SK-N-DZ (cell line): ENCODE measurements at regions not wholly inside any gene's neighbourhood (a gene's known extent, or its start where the extent isn't known, plus 50 kb on each side); places are given as distances from the start of the nearest gene placed in this dataset.
"Not testable (repeated sequence)": the region's sequence is repeated elsewhere in the genome, so short reads cannot be mapped to it uniquely, and the experiment has no call there.

ENCODE experiments used
- DNase-seq: peaks from one replicate; pipeline ENCODE4 v3.0.0-alpha.2; 2015; ENCODE audit warnings: low spot score

DNA sequence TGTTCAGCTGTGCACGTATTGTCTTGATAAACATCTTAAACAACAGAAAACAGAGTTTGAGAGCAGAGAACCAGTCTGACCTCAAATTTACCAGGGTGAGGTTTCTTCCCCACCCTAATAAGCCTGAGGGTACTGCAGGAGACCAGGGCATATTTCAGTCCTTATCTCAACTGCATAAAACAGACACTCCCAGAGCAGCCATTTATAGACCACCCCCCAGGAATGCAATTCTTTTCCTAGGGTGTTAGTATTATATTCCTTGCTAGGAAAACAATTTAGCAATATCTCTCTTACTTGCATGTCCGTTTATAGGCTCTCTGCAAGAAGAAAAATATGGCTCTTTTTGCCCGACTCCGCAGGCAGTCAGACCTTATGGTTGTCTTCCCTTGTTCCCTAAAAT lies 747.2 kb downstream of the TTLL7 start:
- not testable (repeated sequence) for DNase-seq

DNA sequence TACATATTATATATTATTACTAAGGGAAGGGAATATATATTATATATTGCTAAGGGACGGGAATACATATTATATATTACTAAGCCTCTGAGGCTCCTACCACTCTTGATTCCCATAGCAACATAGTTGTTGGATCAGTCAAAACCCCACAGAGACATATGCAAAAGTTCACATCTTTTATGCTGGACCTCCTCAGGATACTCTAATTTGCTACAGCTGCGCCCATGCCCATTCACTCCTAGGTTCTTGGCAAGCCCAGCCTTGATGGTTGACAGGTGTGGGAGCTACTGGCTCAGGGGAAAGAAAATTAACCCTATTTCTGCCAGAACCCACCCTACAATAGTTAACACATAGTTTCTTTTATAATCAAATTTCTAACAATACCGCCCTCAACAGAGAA lies 752.2 kb downstream of the TTLL7 start:
- not testable (repeated sequence) for DNase-seq

GRCh38 chr1:83244832-83245231 lies 754.1 kb downstream of the TTLL7 start:
- DNase-seq = not testable (repeated sequence)

GRCh38 chr1:83239568-83239967 lies 759.4 kb downstream of the TTLL7 start:
- DNase-seq = not testable (repeated sequence)

DNA sequence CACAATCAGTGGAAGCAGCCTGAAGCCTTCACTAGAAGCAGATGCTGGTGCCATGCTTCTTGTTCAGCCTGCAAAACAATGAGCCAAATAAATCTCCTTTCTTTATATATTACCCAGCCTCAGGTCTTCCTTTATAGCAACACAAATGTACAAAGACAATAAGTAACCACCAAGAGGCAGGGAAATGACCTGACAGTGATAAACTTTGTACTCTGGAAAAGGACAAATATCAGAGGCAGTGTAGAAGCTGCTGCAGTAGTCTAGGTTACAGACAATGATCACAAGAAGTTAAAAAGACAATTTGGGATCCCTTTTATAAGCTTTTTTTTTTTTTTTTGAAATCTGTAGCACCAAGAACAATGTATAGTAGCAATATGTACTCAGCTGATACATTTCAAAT lies 760.3 kb downstream of the TTLL7 start:
- not testable (repeated sequence) for DNase-seq

DNA sequence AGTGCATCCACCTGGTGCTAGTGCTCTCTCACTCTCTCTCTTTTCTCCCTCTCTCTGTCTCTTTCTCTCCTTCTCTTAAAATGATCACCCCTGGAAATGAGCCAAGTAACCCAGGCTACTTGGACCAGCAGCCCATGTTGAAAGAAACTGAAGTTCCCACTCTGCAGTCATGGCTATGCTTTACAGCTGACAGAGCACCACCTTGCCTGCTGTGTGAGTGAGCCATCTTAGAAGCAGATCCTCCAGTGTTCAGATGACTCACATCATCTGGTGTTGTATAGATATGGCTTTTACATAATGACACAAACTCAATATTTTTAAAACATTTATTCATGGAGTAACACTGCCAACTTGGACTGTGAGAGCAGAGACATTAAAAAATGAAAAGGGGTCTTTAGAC lies 779.1 kb downstream of the TTLL7 start:
- not testable (repeated sequence) for DNase-seq

- not testable (repeated sequence) for DNase-seq
Measured at GRCh38 chr1:83218036-83218716, 780.8 kb downstream of the TTLL7 start.

DNA sequence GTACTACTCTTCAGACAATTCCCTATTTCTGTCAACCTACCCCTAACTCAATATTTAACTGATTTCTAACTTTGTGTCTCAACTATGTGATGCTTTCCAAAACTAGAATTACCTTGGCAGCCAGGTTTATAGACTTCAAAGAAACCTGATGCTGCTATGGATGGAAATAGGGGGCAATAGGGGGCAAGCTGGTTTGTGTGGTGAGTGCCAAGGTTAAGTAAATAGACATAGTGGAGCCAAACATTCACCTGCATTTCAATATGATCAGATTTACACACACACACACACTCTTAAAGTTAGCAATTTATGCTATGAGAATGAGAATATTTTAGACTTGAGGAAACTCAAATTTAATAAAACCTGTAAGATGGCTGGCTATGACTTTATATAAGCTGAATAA lies 784.6 kb downstream of the TTLL7 start:
- not testable (repeated sequence) for DNase-seq

DNA sequence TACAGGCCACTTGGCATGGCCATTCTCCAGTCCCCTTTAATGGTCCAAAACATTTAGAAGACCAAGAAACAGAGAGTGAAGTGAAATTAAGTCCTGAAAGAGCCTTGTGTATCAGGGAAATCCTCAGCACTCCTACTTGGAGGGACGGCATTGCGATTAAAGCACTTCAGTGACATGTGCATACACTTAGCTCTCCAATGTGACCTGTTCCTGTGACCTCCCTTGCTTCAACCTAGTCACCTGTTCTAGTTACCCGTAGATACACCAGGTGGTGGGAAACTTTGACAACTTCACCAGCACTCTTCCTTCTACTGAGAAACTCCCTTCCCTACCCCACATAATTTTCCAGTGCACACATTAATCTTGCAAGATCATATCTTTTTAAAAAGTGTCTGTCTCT lies 785.3 kb downstream of the TTLL7 start:
- DNase-seq = not testable (repeated sequence)

GRCh38 chr1:83212033-83212432 lies 786.9 kb downstream of the TTLL7 start:
- not testable (repeated sequence) for DNase-seq

GRCh38 chr1:83208540-83208939 lies 790.4 kb downstream of the TTLL7 start:
- not testable (repeated sequence) for DNase-seq

DNA sequence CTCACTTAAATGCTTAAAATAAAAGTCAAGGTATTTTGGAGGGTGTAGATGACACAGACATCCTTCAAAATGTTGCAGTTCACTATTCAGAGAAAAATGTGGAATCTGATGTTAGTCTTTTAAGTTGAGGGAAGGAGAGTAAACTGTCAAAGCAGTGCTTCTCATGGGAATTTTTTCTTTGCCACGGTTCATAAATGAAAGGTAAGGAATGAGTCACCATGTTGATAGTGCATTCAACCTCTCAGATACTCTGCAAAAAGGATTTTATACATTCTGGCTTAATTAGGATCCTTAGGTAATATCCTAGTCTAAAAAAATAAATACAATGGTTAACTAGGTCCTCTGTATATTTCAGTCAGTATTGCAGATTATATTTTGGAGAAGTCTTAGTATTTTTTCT lies 804.3 kb downstream of the TTLL7 start:
- not testable (repeated sequence) for DNase-seq

DNA sequence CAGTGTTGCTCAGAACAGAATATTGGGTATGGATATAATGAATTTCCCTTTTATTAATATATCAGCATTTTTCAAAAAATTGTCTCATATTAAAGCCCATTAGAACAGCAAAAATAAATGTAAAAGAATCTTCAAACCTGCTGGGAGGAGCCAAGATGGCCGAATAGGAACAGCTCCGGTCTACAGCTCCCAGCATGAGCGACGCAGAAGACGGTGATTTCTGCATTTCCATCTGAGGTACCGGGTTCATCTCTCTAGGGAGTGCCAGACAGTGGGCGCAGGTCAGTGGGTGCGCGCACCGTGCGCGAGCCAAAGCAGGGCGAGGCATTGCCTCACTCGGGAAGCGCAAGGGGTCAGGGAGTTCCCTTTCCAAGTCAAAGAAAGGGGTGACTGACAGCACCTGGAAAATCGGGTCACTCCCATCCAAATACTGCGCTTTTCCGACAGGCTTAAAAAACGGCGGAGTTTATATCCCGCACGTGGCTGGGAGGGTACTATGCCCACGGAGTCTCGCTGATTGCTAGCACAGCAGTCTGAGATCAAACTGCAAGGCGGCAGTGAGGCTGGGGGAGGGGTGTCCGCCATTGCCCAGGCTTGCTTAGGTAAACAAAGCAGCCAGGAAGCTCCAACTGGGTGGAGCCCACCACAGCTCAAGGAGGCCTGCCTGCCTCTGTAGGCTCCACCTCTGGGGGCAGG lies 816.8 kb downstream of the TTLL7 start:
- not testable (repeated sequence) for DNase-seq

GRCh38 chr1:83180621-83181020 lies 818.3 kb downstream of the TTLL7 start:
- not testable (repeated sequence) for DNase-seq

- DNase-seq = not testable (repeated sequence)
Measured at GRCh38 chr1:83167634-83168033, 831.3 kb downstream of the TTLL7 start.

DNA sequence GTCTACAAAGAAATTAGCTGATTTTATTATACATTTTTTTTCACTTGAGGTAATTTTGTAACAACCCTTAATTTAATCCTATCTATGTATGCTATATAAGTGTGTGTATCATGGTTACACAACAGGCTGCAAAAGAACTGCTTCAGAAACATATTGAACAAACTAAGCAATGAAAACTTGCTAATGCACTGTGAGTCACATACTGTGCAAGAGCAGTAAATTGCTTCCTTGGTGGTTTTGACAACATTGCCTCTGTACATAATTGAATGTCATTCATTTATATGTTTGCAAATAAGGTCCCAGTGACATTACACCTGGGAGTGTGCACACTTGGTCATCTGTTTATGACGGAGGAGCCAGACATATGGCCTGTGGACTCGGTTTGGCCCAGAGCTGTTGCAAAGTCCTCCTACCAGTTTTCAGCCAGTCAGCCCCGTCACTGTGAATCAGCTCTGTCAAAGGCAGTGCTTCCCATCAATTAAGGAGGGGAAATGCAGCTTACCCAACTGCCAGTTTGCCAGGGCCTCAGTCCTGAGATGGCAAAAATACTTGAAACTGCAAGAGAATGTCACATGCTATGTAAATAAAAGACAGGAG lies 835.0 kb downstream of the TTLL7 start:
- not testable (repeated sequence) for DNase-seq

DNA sequence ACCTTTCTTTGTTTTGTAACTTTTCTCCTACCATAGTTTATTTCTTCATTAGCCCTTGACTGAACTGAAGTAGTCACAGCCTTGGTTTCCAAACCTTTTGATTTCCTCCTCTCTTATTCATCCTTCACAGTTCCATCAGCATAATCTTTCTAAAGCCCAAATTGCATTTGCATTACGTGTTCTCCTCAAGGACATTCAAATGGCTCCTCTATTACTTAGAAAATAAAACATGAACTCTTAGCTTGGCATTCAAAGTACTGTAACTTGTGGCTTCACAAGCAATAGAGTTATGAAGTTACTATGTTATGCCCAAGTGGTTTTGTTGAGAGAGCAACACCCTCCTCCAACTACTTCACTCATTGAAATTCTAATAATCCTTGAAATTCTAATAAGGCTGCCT lies 840.0 kb downstream of the TTLL7 start:
- not testable (repeated sequence) for DNase-seq

DNA sequence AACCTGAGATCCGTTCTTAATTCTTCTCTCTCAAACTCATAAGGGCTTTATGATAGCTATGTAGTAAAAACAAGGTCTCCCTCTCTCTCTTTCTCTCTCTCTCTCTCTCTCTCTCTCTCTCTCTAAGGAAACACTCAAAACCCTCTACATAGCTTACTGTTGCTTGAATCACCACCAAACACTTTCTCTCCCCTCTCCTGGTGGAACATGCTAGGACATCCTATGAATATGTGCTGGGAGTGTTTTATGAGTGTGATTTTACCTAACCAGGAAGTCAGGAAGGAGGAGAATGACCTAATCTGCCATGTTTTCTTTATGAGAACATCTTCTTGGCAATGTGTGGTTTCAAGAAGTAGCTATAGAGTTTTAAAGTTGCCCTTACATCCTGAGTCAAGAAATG lies 844.6 kb downstream of the TTLL7 start:
- not testable (repeated sequence) for DNase-seq

DNA sequence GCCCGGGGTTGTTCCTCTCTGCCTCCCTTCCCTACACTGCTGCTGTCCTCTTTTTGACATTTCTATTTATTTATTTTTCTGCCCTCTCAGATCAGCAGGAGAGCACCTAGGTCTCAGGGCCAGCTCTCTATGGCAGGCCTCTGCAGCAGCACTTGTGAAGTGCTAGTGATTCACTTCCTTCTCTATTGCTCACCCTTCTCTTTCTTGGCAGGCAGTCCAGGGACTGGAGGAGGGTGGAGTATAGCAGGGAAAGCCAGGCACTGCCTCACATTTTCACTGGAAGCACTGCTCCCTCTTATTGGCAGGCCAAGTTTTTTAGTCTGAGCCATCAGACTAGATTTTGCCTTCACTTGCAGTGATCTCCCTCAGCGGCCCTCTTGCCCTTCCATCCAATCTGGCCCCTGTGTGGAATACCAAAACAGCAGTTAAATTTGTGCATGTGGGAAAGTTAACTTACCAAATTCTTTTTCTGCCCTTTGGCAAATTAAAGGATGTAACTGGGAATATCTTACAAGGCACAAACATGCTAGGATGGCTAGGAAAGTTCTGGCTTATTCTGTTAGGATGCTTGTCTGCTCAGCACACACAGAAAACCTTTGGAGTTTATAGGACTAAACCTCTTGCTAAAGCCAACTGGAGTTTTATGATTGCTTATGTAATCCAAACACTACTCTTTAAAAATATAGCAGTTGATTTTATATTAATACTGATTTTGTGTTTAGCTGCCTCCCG lies 847.6 kb downstream of the TTLL7 start:
- not testable (repeated sequence) for DNase-seq

DNA sequence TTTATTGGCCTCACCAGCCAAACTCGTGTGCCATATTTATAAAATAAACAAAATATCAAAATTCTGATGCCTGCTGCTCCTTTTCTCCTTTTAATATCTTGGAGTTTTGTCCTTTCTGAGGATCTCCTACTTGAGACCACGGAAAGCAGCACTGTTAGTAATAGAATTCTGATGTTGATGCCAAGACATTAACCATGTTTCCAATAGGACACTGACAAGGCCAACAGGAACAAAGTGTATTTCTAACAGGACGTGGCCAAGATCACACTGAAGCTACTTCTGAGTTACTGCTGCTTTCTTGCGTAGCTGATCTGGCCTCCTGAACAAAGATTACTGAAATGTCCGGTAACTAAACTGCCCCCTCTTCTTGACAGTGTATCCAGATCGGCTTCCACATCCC lies 848.5 kb downstream of the TTLL7 start:
- not testable (repeated sequence) for DNase-seq

DNA sequence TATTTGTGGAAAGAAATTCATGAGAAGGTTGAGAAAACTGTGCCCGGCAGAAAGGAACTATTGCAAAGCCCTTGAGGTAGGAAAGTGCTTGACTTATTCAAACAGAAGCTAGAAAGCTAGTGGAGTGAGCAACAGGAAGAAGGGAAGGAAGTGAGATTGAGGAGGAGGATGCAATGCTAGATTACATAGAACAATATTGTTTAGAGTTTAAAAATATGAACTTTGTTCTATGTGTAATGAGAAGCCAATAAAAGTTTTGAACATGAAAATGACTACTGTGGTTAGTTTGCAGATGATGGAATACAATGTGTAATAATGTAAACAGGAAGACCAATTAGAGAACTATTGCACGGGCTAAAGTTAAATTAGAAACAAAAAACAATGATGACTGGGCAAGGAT lies 853.1 kb downstream of the TTLL7 start:
- not testable (repeated sequence) for DNase-seq

DNA sequence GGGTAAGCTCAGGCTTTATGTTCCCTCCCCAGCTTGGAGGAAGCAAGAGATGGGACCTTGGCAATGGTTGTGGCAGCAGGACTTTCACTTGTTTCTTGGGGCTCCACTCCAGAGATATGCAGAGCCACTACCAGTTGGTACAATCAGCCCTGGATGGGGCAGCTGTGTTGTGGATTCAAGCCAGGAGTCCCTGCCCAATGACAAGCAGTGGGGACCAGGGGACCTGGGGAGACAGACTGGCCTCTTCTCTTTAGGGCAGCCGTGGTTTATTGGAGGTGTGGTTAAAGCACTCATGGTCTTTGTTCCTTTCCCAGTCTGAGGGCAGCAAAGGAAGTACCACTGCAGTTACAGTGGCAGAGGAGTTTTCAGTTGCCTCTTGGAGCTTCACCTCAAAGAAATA lies 856.1 kb downstream of the TTLL7 start:
- not testable (repeated sequence) for DNase-seq
